Activated CD4-positive, CD25-positive, alpha-beta regulatory T cell treated with anti-CD3 and anti-CD28 coated beads, Interleukin-2, amount 50 U/mL, for 16 hours (primary cell): ENCODE measurements at regions not wholly inside any gene's neighbourhood (a gene's known extent, or its start where the extent isn't known, plus 50 kb on each side); places are given as distances from the start of the nearest gene placed in this dataset.
"Not testable (repeated sequence)": the region's sequence is repeated elsewhere in the genome, so short reads cannot be mapped to it uniquely, and the experiment has no call there.

ENCODE experiments used
- DNase-seq: peaks from one replicate; pipeline ENCODE4 v3.0.0-alpha.2; 2020; ENCODE audit warnings: low read depth, low spot score

DNA sequence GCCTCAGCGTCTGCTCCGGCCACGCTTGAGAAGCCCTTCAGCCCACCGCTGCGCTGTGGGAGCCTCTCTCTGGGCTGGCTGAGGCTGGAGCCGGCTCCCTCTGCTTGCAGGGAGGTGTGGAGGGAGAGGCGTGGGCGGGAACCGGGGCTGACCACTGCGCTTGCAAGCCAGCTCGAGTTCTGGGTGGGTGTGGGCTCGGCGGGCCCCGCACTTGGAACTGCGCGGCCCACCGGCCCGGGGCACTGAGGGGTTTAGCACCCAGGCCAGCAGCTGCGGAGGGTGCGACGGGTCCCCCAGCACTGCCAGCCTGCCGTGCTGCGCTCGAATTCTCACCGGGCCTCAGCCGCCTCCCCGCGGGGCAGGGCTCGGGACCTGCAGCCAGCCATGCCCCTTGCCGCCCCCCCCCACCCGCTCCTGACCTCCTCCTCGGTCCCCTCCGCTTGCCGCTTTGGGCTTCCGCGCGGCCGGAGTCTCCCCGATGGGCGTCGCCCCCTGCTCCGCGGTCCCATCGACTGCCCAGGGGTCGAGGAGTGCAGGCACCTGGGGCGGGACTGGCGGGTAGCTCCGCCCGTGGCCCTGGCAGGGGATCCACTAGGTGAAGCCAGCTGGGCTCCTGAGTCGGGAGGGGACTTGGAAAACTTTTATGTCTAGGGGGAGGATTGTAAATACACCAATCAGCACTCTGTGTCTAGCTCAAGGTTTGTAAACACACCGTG lies 106.7 kb downstream of the RAP2B start:
- DNase-seq, result no peak

DNA sequence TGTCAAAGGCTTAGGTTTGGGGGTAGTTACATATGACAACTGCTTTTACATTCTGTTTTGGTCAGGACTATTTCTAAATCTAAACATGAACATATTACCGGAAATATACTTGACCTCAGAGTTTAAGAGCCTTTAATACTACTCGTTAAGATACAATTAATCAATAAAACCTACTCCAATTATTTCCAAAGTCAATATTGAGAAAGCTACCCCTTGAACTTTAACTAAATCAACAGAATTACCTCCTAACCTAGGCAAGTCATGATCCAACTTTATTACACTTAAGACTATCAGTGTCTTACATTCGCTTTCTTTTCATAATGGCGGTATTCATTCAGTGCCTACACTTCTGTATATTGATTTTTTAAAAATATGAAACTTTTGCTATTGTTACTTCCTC lies 107.7 kb downstream of the RAP2B start:
- DNase-seq, result no peak

DNA sequence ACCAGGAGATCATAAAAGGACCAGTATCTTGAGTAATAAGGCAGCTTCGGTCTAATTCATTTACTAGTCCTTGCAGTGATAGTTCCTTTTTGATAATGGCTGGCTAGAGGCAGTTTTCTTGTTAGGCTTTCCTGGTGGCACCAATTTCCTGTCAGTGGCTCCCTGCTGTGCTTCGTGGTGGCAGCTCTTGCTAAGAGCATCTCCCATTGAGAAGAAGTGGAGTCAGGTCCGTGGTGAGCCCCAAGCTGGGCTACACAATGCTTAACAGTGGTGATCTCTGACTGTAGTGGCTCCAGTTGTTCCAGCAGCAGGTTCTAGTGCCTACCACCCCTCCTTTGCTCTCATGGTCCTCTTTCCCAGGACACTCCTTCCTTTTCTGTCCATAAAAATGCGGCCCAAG lies 111.2 kb downstream of the RAP2B start:
- DNase-seq, result no peak

DNA sequence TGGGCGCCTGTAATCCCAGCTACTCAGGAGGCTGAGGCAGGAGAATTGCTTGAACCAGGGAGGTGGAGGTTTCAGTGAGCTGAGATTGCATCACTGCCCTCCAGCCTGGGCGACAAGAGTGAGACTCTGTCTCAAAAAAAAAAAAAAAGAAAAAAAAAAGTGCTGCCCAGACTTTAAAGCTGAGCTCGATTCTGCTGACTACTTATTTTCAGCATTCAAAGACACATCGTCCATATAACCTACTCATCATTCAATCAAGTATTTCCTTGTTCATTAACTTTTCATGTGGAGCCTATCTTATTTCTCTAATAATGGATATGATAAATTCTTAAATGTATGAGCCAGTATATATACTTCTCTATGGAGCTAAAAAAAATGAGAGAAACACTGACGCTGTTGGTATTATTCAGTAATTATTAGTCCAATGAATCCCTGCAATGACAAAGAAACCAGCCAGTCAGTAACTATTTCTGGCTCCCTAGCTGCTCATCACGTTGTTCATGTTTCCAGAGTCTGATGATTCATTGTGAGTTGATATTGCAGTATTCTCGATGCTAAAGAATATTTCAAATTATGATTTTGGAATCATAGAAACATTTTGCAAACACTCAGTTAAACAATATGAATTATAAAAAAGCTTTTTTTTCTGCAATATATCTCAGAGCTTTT lies 111.9 kb downstream of the RAP2B start:
- no peak for DNase-seq

DNA sequence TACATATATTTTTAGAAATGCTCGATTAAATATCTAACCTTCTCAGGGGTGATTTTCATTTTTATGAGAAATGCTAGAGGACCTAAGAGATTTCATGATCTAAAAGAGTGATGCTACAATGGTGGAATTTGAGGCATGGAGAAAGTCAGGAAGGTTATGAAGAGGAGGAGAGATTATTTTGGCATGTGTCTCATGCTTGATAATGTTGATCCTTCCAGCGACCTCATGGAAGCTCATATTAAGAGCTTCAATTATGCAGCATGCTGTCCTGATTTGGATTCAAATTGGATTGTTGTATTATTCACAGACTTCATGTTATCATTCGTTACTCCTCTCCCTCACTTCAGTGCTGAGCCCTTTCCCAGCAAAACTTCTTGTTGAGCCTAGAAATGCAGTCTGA lies 112.5 kb downstream of the RAP2B start:
- no peak for DNase-seq

DNA sequence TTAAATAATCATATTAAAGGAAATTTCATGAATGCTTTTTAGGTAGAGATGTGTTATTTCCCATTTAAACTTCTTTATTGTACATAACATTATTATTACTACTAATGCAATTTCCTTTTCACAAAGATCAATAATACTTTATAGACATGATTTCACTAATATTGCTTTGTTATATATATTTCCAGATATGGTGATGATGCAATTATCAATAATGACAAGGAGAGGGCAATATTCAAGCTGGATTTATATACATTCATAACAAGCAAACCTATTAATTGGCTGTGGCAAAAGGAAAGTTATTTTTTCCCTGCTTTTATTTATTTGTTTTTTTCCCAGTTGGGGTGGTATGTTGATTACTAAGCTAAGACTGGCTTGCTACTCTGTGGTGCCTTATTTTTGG lies 113.5 kb downstream of the RAP2B start:
- no peak for DNase-seq

DNA sequence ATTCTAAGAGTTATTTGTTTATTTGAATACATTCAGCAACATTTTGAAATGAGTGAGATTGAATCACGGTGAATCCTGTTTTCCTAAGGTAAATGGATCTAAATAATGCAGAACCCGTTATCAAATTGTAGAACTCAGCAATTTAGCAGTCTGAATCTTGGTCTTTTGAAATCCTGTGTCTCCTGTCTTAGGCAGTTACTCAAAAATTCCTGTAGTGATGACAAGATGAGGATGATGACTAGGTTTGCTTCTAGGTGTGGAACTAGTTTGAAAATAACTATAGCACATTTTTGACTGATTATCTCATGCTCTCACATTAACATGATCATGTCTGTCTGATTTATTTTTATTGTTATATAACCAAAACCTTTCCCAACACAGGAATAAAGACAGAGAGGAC lies 115.0 kb downstream of the RAP2B start:
- no peak for DNase-seq

DNA sequence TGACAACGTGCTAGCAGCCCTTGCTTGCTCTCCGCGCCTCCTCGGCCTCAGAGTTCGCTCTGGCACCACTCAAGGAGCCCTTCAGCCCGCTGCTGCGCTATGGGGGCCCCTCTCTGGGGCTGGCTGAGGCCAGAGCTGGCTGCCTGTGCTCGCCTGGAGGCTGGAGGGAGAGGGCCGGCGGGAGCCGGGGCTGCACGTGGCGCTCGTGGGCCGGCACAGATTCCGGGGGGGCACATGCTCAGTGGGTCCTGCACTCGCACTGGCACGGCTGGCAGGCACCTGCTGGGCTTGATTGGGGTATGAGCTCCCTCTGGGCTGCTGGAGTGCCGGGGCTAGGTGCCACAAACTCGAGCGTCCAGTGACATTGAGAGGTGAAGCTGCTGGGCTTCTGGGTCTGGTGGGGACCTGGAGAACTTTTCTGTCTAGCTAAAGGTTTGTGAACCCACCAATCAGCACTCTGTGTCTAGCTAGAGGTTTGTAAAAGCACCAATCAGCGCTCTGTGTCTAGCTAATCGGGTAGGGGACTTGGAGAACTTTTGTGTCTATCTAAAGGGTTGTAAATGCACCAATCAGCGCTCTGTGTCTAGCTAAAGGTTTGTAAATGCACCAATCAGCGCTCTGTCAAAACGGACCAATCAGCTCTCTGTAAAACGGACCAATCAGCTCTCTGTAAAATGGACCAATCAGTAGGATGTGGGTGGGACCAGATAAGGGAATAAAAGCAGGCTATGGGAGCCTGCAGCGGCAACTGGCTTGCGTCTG lies 119.4 kb downstream of the RAP2B start:
- not testable (repeated sequence) for DNase-seq

DNA sequence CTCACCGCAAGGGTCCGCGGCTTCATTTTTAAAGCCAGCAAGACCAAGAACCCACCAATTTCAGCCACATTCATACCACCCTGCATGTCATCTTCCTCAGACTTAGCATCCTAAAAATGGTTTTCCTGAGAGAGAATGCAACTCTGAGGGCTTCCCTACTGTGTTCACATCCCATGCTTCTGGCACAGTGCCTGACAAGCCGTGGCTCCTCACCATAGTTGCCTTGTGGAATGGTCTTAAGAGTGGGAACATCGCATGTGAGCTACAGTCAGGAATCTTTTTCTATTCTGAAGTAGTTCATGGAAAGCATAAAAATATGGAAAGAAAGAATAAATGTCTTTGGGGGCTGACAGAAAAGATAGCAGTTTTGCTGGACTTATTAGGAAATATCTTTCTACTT lies 120.3 kb downstream of the RAP2B start:
- no peak for DNase-seq

DNA sequence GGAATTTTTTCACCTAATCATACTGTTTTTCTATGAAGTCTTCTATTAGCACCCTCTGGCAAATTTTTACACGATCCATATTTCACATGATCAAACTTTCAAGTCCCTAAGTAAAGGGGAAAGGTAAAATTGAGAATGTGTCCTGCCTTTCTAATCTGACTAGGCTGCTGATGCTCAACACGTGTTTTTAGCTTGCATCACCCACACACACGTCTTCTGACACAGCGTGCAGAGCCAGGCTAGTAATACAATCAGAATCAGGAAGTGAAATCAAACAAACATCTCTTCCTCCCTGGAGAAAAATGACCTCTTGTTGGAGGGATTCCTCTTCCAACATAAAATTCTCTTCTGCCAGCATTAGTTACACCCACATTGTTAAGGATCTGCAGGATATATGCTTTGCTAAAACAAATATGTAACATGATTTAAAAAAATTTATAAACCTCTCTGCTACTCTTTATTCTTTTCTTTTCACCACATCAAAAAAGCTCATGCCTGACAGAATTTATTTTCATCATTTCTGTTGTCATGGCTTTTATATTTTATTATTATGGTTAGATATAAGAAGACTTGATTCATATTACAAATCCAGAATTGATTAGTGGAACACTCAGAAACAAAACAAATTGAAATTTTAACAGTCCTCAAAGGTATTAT lies 122.4 kb downstream of the RAP2B start:
- DNase-seq, result no peak

DNA sequence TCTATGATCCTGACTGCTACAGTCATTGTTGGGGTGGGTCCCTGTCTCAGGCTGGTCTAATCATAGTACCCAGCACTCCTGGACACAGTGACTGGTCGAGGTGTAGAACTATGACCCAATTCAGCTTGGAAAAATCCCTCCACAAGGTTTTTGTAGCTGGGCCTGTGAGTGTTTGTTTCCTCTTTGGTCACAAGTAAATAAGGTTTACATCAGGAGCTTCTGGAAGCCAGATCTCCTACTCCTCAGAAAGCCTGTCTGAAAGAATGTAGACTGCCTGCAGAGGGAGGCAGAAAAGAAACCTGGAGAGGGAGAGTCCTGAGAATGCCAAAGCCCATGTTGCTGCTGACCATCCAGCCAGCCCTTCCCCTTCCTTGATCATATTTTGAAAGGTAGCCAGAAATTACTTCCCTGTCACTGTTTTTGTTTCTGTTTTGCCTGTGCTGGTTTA lies 123.2 kb downstream of the RAP2B start:
- DNase-seq, result no peak

DNA sequence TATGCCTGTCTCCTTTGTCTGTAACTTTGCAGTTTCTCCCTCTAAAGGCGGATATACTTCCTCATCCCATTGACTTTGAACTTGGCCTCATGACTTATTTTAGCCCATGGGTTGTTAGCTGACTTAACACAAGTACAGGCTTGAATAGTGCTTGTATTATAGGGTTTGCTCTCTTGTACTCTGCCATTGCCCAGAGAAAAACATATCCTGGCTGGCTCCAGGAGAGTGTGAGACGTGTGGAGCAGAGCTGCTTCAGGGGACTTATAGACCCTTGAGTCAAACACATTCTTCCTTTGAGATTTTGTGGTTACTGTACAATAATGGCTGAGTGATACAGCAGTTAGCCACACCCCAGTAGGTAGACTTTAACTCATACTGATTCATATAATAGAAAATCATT lies 124.0 kb downstream of the RAP2B start:
- no peak for DNase-seq

DNA sequence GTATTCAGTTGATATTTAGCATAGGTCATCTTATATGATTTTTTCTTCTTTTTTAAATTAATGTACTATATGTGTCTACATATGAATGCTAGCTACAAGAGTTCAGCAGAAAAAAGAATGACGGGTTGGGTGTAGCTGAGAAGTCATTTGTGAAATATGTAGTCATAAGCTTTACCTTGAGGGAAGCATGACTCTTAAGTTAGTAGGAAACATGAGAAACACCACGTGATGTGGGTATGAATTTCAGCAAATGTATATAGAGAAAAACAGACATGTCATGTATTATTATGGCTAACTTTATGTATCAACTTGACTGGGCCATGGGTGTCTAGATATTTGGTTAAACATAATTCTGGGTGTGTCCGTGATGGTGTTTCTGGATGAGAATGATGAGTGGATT lies 125.0 kb downstream of the RAP2B start:
- no peak for DNase-seq

DNA sequence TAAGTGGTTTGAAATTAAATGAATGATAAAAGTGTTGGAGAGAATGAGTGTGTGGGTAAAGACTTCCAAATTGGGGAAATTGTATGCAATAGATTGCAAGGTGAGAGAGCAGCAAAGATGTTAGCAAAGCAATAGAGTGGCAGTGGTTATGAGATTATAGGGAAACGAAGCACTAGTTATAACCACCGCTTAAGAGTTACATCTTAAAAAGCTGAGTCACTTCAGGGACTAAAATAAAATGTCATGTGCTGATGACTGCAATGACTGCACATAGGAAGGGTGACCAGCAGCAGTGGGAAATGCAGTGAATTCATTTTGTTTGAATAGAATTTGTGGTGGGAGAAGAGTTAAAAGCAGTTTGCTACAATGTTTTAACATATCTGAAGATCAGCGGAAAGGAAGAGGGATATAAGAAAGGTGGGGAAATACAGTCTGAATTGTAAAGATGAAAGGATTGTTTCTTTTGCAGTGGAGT lies 127.3 kb downstream of the RAP2B start:
- DNase-seq, result no peak

DNA sequence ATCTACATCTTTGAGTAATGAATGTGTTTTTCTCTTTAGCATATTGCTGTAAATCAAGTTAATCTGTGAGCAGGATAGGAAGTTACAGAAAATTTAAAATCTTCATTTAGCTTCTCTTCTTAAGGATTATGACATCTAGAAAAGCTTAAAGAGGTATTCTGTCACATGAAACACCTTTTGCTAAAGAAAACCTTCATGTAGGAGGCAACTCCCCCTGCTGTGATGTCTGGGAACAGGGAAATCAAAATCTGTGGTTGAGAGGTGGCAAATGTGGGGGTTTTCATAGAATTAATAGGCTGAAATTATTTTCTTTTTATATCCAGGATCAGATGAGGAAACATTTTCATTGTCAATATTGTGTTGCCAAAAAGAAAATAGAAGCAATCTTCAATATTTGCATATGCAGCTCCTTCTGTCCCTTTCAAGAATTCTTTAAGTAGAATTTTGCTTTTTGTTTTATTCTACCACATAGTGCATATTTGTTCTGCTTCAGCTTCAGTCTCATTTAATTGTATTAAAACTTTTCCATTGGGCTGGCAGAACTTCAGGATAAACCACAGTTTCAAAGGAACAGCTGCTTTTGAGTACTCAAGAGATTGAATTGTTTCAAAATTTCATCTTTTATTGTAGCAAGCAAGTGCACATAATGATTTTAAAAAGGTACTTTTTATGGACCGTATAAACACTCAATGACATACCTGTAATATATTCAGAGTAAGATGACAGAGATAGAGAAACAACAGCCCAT lies 128.4 kb downstream of the RAP2B start:
- DNase-seq, result no peak

DNA sequence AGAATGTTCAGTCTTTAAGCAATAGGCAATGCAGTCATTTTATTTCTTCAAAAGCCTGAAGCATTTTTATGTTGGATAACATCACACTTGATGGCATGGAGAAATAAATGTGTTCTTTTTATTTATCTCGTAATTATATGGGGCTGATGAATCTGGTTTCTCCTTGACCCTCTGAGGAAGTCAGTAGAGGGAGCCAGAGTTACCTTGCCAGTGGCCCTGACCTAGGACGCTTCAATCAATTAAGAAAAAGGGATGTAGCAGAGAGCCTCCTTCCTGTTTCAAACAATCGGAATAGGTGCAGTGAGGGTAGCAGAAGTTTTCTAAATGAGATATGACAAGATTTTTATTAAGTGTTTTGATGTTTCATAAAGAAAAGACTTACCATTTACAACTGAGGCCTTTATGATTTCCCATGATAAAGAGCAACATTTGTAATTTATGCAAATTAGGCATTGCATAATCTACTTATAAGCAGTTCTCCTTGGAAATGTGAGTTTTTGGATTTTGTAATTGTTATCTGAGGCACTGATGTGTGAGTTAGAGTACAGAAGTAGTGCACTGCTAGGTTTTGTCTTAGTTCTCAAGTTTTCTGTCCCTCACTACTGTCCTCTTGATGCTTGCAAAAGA lies 129.1 kb downstream of the RAP2B start:
- no peak for DNase-seq

DNA sequence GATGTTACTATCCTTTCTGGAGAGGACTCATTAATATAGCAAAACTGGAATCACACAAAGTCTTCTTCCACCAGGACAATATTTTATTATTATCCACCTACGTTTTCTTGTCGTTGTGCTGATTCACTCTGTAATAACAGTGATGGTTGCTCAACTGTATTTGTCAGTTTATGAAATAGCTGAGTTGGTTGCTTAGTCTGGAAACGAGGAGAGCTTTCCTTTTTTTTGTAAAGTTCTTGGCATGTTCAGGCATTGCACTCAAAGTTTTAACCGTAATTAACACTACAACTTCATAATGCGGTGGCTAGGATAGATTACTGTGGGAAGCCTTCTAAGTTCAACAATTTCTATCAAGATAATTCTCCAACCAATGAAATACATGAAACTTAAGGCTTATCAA lies 131.2 kb downstream of the RAP2B start:
- DNase-seq, result no peak

DNA sequence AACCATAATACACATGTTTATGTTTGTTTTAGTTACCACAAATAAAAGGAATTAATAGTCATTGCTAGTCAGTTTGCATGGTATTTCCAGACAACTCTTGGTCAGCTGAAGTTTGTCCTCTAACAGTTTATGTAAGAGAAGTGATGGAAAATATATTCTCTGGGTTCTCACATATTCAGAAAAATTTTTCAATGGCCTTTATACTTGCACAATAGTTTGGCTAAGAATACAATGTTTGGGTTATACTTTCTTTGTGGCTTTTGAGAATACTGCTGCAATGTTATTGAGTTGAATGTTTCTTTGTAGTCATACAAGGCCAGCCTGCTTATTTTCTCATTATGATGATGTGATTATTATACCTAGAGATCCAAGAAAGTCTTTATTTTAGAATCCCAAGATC lies 133.9 kb downstream of the RAP2B start:
- no peak for DNase-seq

DNA sequence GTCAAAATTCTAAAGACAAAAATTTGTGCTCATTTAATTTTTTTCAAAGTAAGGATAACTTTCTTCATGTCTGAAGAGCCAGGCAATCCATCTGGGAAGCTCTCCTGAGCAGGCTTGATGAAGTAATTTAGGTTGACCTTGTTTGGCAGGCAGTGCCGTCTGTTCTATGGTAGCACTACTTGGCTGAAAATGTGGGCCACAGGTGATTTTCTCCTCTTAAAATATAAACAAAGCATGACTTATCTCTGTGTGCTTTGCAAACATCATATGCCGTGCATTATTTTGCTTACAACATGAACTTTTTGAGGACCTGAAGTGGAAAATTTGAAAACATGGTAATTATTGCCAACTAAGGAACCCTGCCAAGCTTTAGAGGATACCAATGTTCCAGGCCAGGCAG lies 143.2 kb downstream of the RAP2B start:
- no peak for DNase-seq

DNA sequence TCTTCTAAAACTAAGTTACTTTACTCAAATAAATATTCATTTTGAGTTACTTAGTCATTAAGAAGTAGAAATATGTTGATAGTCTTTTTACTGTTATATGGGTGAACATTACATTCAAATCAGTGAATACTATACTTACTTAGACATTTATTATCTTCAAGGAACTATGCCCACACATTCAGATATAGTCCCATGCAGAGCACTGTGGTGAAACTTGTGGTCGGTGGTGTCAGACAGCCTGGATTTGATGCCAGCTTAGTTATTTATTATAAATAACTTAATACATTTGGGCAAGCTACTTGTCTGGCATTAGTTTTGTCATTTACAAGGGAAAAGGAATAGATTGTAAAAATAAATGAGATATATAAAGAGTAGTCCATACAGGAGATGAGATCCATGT lies 149.5 kb downstream of the RAP2B start:
- no peak for DNase-seq
